GM19238 (cell line): ENCODE measurements at regions not wholly inside any gene's neighbourhood (a gene's known extent, or its start where the extent isn't known, plus 50 kb on each side); places are given as distances from the start of the nearest gene placed in this dataset.
"Not testable (repeated sequence)": the region's sequence is repeated elsewhere in the genome, so short reads cannot be mapped to it uniquely, and the experiment has no call there.

Experiments
- DNase-seq: peaks from one replicate; pipeline ENCODE4 v3.0.0; 2011; ENCODE audit warnings: low spot score; ENCODE audit not compliant: insufficient read length

GRCh38 chr5:106085136-106085535 lies 1585.6 kb downstream of the EFNA5 start:
- DNase-seq, result no peak

GRCh38 chr5:106080535-106080934 lies 1590.2 kb downstream of the EFNA5 start:
- DNase-seq, result no peak

- no peak for DNase-seq
Measured at GRCh38 chr5:106076655-106077054, 1594.1 kb downstream of the EFNA5 start.

- no peak for DNase-seq
Measured at GRCh38 chr5:106072208-106072607, 1598.5 kb downstream of the EFNA5 start.

- DNase-seq, result no peak
Measured at GRCh38 chr5:106047341-106047740, 1623.4 kb downstream of the EFNA5 start.

- DNase-seq, result not testable (repeated sequence)
Measured at GRCh38 chr5:106032069-106032468, 1638.7 kb downstream of the EFNA5 start.

GRCh38 chr5:106028314-106028713 lies 1642.4 kb downstream of the EFNA5 start:
- DNase-seq, result no peak

GRCh38 chr5:106020894-106021293 lies 1649.8 kb downstream of the EFNA5 start:
- no peak for DNase-seq

GRCh38 chr5:106019261-106019660 lies 1651.5 kb downstream of the EFNA5 start:
- no peak for DNase-seq

GRCh38 chr5:106017243-106017857 lies 1653.4 kb downstream of the EFNA5 start:
- DNase-seq, result no peak

- DNase-seq, result no peak
Measured at GRCh38 chr5:106014262-106014661, 1656.5 kb downstream of the EFNA5 start.

GRCh38 chr5:106006242-106006641 lies 1664.5 kb downstream of the EFNA5 start:
- DNase-seq, result no peak

- DNase-seq, result not testable (repeated sequence)
Measured at GRCh38 chr5:105998991-105999390, 1671.7 kb downstream of the EFNA5 start.

GRCh38 chr5:105993027-105993426 lies 1677.7 kb downstream of the EFNA5 start:
- DNase-seq, result no peak

- DNase-seq, result no peak
Measured at GRCh38 chr5:105982526-105982925, 1688.2 kb downstream of the EFNA5 start.

GRCh38 chr5:105978011-105978410 lies 1692.7 kb downstream of the EFNA5 start:
- DNase-seq, result no peak

GRCh38 chr5:105977163-105977562 lies 1693.6 kb downstream of the EFNA5 start:
- no peak for DNase-seq

- no peak for DNase-seq
Measured at GRCh38 chr5:105970919-105971318, 1699.8 kb downstream of the EFNA5 start.

- DNase-seq, result no peak
Measured at GRCh38 chr5:105968981-105969380, 1701.8 kb downstream of the EFNA5 start.

GRCh38 chr5:105963696-105964255 lies 1707.0 kb downstream of the EFNA5 start:
- DNase-seq, result no peak

- no peak for DNase-seq
Measured at GRCh38 chr5:105961572-105961971, 1709.2 kb downstream of the EFNA5 start.

GRCh38 chr5:105956456-105957196 lies 1714.1 kb downstream of the EFNA5 start:
- DNase-seq, result no peak

GRCh38 chr5:105954341-105954740 lies 1716.4 kb downstream of the EFNA5 start:
- DNase-seq, result no peak
